ENCODE measurements at regions not wholly inside any gene's neighbourhood (a gene's known extent, or its start where the extent isn't known, plus 50 kb on each side); places are given as distances from the start of the nearest gene placed in this dataset.

- no peak for DNase-seq
- intact Hi-C loops (cut with DNase I; ENCODE audit: low total_unique reads) = no loop called here
- no peak overlapping the region for H3K27ac ChIP-seq
- no peaks in the 10 kb centered on the region for H3K27me3 ChIP-seq
- no peaks in the 10 kb centered on the region for H3K9me3 ChIP-seq
- H3K36me3 ChIP-seq = no peaks in the 10 kb centered on the region
- H3K4me1 ChIP-seq = no peaks in the 10 kb centered on the region
- no peak overlapping the region for H3K4me3 ChIP-seq
- TF ChIP-seq, protein P1, sequence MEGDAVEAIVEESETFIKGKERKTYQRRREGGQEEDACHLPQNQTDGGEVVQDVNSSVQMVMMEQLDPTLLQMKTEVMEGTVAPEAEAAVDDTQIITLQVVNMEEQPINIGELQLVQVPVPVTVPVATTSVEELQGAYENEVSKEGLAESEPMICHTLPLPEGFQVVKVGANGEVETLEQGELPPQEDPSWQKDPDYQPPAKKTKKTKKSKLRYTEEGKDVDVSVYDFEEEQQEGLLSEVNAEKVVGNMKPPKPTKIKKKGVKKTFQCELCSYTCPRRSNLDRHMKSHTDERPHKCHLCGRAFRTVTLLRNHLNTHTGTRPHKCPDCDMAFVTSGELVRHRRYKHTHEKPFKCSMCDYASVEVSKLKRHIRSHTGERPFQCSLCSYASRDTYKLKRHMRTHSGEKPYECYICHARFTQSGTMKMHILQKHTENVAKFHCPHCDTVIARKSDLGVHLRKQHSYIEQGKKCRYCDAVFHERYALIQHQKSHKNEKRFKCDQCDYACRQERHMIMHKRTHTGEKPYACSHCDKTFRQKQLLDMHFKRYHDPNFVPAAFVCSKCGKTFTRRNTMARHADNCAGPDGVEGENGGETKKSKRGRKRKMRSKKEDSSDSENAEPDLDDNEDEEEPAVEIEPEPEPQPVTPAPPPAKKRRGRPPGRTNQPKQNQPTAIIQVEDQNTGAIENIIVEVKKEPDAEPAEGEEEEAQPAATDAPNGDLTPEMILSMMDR (IDR thresholded peaks at IDR 0.05) = no peak
Measured at GRCh38 chr5:159835548-159835947, 80.7 kb upstream of the ADRA1B start.

GRCh38 chr5:159836691-159837090, 79.6 kb upstream of the ADRA1B start:
- intact Hi-C loops (cut with DNase I; ENCODE audit: low total_unique reads) = no loop called here
- TF ChIP-seq, protein P1 (IDR thresholded peaks at IDR 0.05) = no peak

GRCh38 chr5:159837860-159838259, 78.4 kb upstream of the ADRA1B start:
- intact Hi-C loops (cut with DNase I; ENCODE audit: low total_unique reads) = no loop called here
- H3K27me3 ChIP-seq = no peaks in the 10 kb centered on the region
- no peaks in the 10 kb centered on the region for H3K4me1 ChIP-seq
- H3K36me3 ChIP-seq = no peaks in the 10 kb centered on the region
- H3K9me3 ChIP-seq = no peaks in the 10 kb centered on the region
- DNase-seq = no peak
- TF ChIP-seq, protein P1 (IDR thresholded peaks at IDR 0.05) = no peak
- H3K27ac ChIP-seq = no peak overlapping the region
- H3K4me3 ChIP-seq = no peak overlapping the region

More at GRCh38 chr5:159836691-159837090, 79.6 kb upstream of the ADRA1B start:
- Histone ChIP-seq H3K9me3 (no peaks in the 10 kb centered on the region), H3K4me3 (no peak overlapping the region), H3K27me3 (no peaks in the 10 kb centered on the region), H3K27ac (no peak overlapping the region), H3K4me1 (no peaks in the 10 kb centered on the region), H3K36me3 (no peaks in the 10 kb centered on the region)
- no peak for DNase-seq

- H3K36me3 ChIP-seq = no peaks in the 10 kb centered on the region
- H3K9me3 ChIP-seq = no peaks in the 10 kb centered on the region
- no peak overlapping the region for H3K27ac ChIP-seq
- no peaks in the 10 kb centered on the region for H3K27me3 ChIP-seq
- intact Hi-C loops (cut with DNase I; ENCODE audit: low total_unique reads) = no loop called here
- no peak for DNase-seq
- H3K4me3 ChIP-seq = no peak overlapping the region
- H3K4me1 ChIP-seq = no peaks in the 10 kb centered on the region
- TF ChIP-seq, protein P1 (IDR thresholded peaks at IDR 0.05) = no peak
Measured at GRCh38 chr5:159838551-159839222, 77.6 kb upstream of the ADRA1B start.

- Histone ChIP-seq H3K4me3 (no peak overlapping the region), H3K27ac (no peak overlapping the region), H3K9me3 (no peaks in the 10 kb centered on the region), H3K4me1 (peaks cover 0 to 5% (median 0%) of the 10 kb centered on the region in 4 donors), H3K27me3 (no peaks in the 10 kb centered on the region), H3K36me3 (no peaks in the 10 kb centered on the region)
- no peak for DNase-seq
- intact Hi-C loops (cut with DNase I; ENCODE audit: low total_unique reads) = no loop called here
- TF ChIP-seq, protein P1 (IDR thresholded peaks at IDR 0.05) = no peak
Measured at GRCh38 chr5:159844267-159845121, 71.8 kb upstream of the ADRA1B start.
